ENCODE measurements at regions not wholly inside any gene's neighbourhood (a gene's known extent, or its start where the extent isn't known, plus 50 kb on each side); places are given as distances from the start of the nearest gene placed in this dataset.

GRCh38 chr17:14873996-14874395, 391.1 kb downstream of the PMP22 start:
- TF ChIP-seq CTCF (IDR thresholded peaks at IDR 0.05; ENCODE audit: low read length) (no peak), EZH2phosphoT487 (IDR thresholded peaks at IDR 0.05; ENCODE audit: low read length) (no peak), EZH2 (optimal IDR thresholded peaks at IDR 0.05; ENCODE audit: low read depth, low read length) (no peak)
